Stimulated activated CD4-positive, alpha-beta T cell treated with anti-CD3 and anti-CD28 coated beads, Interleukin-15, amount 100 ng/mL, for 48 hours (primary cell): ENCODE measurements at regions not wholly inside any gene's neighbourhood (a gene's known extent, or its start where the extent isn't known, plus 50 kb on each side); places are given as distances from the start of the nearest gene placed in this dataset.
"Not testable (repeated sequence)": the region's sequence is repeated elsewhere in the genome, so short reads cannot be mapped to it uniquely, and the experiment has no call there.

Source experiments
- DNase-seq, 2 donors: peaks; one replicate each; pipeline ENCODE4 v3.0.0-alpha.2; 2020; ENCODE audit warnings: low read depth in 2 of 2

- no peak for DNase-seq
These were observed 203.7 kb upstream of the SDK2 start for GRCh38 chr17:73847952-73848351.

- no peak for DNase-seq
These were observed 206.2 kb upstream of the SDK2 start for GRCh38 chr17:73850426-73850825.

- DNase-seq = no peak
These were observed 206.8 kb upstream of the SDK2 start for GRCh38 chr17:73851091-73851490.

DNA sequence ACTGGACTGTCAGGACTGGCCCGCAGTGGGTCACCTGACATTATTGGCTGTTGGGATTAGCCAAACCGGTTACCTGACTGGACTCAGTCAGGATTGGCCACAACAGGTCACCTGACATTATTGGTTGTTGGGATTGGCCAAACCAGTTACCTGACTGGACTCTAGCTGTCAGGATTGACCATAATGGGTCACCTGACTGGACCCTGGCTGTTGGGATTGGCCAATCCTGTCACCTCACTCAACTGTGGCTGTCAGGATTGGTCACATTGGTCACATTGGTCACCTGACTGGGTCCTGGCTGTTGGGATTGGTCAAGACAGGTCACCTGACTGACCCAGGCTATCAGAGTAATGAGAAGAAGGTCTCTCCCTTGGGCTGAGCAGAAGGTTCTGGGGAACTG lies 207.7 kb upstream of the SDK2 start:
- no peak for DNase-seq

DNA sequence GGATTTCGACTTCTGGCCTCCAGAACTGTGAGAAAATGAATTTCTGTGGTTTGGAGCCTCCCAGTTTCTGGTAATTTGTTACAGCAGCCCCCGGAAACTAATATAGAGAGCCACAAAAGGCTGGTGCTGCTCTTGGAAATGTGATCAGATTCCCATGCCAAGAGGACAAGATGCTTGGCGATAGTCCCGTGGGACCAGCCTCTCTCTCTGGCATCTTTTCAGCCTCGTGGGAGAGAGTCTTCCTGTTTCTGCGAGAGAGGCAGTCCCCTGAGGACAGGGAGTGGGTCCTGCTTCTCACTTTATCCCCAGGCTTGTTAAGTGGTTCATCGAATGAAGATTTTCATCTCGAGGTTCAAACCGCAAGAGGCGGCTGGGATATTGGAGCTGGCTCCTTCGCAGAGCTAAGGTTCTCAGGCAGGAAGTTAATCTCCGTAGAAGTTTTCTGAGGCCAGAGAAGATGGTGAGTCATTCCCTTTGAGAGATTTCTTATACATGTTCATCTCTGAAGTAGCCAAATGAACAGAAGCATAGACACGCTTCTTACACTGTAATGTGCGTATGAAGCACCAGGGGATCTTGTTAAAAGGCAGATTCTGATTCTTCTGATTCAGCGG lies 211.6 kb upstream of the SDK2 start:
- DNase-seq = no peak

GRCh38 chr17:73856556-73856955 lies 212.3 kb upstream of the SDK2 start:
- DNase-seq = no peak

GRCh38 chr17:73859439-73860008 lies 215.3 kb upstream of the SDK2 start:
- not testable (repeated sequence) for DNase-seq

GRCh38 chr17:73861543-73861942 lies 217.3 kb upstream of the SDK2 start:
- no peak for DNase-seq

DNA sequence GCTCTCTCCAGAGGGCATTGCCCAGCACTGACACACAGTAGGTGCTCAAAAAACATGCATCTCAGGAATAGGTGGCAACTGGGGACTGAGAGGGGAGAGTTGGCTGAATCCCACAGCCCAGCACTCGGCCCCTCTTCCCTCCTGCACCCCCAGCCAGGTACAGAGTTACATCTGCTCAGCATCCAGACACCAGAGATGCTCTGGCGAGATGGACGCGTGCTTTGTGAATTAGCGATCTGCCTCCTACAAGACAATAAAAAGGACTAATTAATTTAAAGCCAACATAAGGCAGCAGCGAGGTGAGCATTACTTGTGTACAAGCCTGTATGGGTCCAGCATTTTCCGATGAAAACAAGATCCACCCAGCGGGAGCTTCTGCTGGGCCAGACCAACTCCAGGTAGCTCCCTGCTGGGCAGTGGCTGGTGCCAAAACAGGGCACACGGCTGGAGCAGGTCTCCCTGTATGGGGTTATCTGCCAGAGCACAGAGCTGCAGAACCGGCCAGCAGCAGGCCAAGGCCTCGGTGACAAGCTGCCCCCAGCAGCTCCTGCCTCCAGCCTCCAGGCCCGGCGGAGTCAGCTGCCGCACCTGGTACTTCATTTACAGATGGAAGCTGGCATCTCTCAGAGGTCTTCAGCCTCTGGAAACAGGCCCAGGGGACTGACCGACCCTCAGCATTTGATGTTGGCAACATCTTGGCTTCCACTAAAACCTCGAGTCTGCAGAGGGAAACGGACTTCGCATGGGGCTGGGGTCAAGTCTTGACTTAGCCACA lies 219.7 kb upstream of the SDK2 start:
- DNase-seq = no peak

- DNase-seq = no peak
These were observed 221.6 kb upstream of the SDK2 start for GRCh38 chr17:73865831-73866230.

DNA sequence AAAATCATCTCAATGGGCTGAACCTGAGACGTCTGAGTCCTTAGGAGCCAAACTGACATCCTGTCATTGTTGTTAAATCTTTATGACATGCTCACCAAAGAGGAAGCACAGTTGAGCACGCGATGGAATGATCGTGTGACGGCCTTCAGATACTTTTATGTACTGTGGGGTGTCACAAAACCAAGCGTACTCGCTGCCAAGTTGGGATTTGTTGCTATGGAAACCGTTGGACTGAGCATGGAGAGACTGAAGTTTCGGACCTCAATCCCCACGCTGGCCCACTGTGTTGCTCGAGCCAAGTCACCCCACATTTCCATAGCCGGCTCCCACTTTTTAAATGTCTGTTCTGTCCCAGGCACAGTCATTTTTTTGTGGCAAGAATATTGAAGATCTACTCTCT lies 222.8 kb upstream of the SDK2 start:
- DNase-seq = no peak

DNA sequence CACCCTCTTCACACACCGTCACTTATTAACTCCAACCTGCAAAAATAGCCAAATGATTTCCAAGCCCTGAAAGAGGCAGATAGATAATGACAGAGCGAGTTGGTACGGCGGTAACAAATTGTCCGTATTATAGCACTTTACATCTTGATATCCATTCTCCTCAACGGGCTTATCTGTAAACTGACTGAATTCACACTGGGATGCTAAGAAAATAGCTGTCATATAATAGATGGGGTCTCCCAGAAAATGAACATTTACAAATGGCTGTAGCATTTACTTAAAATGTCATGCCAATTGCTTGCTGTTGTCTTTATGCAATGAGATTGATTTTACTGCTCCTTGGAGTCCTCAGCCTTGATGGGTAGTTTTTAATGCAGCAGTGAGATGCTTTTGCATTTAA lies 225.8 kb upstream of the SDK2 start:
- no peak for DNase-seq

GRCh38 chr17:73870473-73870872 lies 226.2 kb upstream of the SDK2 start:
- DNase-seq = no peak

DNA sequence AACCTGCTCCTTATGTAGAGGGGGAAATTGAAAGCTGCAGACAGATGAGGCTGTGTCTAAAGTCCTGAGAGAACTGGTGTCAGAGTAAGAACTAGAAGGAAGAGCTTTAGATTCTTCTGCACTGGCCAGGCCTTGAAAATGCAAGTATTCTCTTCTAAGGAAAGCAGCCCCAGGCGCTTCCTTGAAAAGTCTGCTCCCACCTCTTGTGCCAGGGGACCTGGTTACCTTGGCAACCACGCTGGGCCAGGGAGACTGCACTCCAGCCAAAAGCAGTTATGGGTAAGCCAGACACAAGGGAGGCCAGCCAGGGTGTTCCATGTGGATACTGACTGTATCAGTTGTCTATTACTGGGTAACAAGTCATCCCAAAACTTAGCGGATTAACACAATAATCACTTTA lies 228.6 kb upstream of the SDK2 start:
- DNase-seq = no peak

DNA sequence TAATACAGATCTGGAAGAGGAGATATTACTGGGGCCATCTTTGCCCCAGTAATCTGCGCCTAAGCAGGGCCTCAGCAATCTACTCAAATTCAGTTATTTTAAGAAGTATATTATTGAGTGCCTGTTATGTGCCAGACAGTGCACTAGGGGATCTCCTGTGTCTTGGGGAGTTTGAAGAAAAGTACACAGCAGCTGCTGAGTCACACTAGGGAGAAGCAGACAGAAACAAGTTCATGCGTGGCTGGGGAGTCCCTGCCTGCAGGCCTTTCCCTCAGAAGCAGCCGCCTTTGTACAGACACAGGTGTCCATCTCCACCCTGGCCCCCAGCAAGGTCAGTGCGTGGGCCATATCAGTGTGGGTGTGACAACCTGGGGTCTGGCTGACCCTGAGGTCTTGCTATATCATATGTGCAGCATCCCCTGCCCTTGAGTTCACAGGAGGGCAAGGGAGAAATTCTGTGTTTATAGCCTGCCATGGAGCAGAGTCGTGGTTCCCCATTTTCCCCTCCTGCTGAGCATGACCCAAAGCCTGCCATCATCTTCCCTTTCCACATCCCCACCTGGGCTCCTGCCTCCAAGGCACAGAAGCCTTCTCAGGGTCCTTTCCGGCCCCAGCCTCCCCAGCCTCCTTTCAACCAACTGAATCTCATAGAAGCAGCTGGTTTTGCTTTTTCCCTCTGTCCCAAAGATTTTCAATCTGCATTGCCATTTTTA lies 229.9 kb upstream of the SDK2 start:
- no peak for DNase-seq

- DNase-seq = no peak
These were observed 231.1 kb upstream of the SDK2 start for GRCh38 chr17:73875346-73875745.

GRCh38 chr17:73877962-73878361 lies 233.7 kb upstream of the SDK2 start:
- no peak for DNase-seq

GRCh38 chr17:73878923-73879322 lies 234.7 kb upstream of the SDK2 start:
- DNase-seq = no peak

- no peak for DNase-seq
These were observed 235.7 kb upstream of the SDK2 start for GRCh38 chr17:73879987-73880386.

DNA sequence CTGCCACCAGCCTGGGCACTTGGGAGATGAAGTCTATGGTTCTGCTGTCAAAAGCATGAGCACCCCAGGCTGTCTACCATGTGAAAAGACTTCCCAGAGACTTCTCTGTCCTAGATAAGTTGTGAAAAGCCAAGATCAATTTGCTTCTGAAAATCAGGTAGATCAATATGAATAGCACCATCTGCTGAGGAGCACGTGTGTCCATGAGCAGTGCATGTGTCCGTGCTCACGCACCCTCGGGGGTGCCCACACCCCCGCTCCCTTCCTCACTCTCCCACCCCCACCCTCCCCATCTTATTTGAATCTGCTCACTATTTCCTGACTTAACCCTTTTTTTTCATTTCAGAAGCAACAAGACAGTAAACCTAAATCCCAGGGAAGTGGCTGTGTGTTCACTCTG lies 238.3 kb upstream of the SDK2 start:
- no peak for DNase-seq

- DNase-seq = no peak
These were observed 238.9 kb upstream of the SDK2 start for GRCh38 chr17:73883175-73883574.

GRCh38 chr17:73887739-73888138 lies 243.5 kb upstream of the SDK2 start:
- no peak for DNase-seq

- DNase-seq = no peak
These were observed 244.6 kb upstream of the SDK2 start for GRCh38 chr17:73888862-73889261.
